HCT116 (cell line): ENCODE measurements at regions not wholly inside any gene's neighbourhood (a gene's known extent, or its start where the extent isn't known, plus 50 kb on each side); places are given as distances from the start of the nearest gene placed in this dataset.

Experiments
- ATAC-seq: fragments of 200-7000 bp; cut with Tn5 transposase; 2 replicates; pipeline ENCODE4 v1.9.1; 2020; ENCODE audit warnings: mild to moderate bottlenecking, moderate library complexity
- BruUV-seq: library from RNA; stranded (reverse); fragments of 400-500 nt; replicated peaks from 2 replicates; lab custom pipeline; 2021; lab: Mats Ljungman, UMichigan
- CTCF ChIA-PET: fragments of 300-600 bp; sonication (Branson Sonifier 250); formaldehyde crosslinking; loops from one replicate; lab custom pipeline; 2021; ENCODE audit warnings: antibody characterized with exemption; lab: Charles Lee
- POLR2A ChIA-PET: fragments of 300-600, 350-600 bp; sonication (Branson Sonifier 250); formaldehyde crosslinking; loops from one replicate; lab custom pipeline; 2021; ENCODE audit warnings: antibody characterized with exemption; lab: Charles Lee
- RAD21 ChIA-PET, 2 experiments: fragments of 300-600 bp; sonication (Branson Sonifier 250); formaldehyde crosslinking; loops; one replicate each; lab custom pipeline; 2023; ENCODE audit warnings: low total read pairs in 2 of 2; ENCODE audit not compliant: uncharacterized antibody in 2 of 2, unreplicated experiment in 2 of 2, low non-redundant PET in 1 of 2; lab: Charles Lee
- DNase-seq: peaks from one replicate; pipeline ENCODE4 v3.0.0-alpha.2; 2010; ENCODE audit warnings: low read depth, low spot score
- H2AFZ ChIP-seq: fragments of 200-600 bp; shearing (Covaris generic), sonication (generic); 2 replicates; pipeline ENCODE4 v1.6.1; 2017; ENCODE audit warnings: low read depth, mixed run types, mixed read lengths, antibody characterized with exemption, low read length; ENCODE audit not compliant: poor library complexity, severe bottlenecking
- H3K27ac ChIP-seq: 2 replicates; pipeline ENCODE4 v1.5.1; 2012; ENCODE audit warnings: low read depth, low read length
- H3K27me3 ChIP-seq: fragments of 200-600 bp; sonication (generic); 2 replicates; pipeline ENCODE4 v1.6.1; 2016; ENCODE audit warnings: mixed run types, low read length, mixed read lengths; ENCODE audit not compliant: insufficient read depth
- H3K36me3 ChIP-seq, 2 experiments: fragments of 200-500 bp in 1 of 2; fragments of 200-600 bp in 1 of 2; sonication (Bioruptor generic) in 1 of 2; sonication (generic) in 1 of 2; 2 replicates each; pipeline versions ENCODE4 v1.5.1 to v1.6.1; 2014 to 2016; ENCODE audit warnings: low read length in 2 of 2, inconsistent platforms in 1 of 2, mixed read lengths in 1 of 2, mixed run types in 1 of 2; ENCODE audit not compliant: insufficient read depth in 2 of 2, control insufficient read depth in 1 of 2
- H3K4me1 ChIP-seq, 2 experiments: fragments of 200-600 bp in 1 of 2; sonication (generic) in 1 of 2; 2 replicates each; pipeline versions ENCODE4 v1.5.1 to v1.6.1; 2012 to 2017; ENCODE audit warnings: low read length in 2 of 2, inconsistent platforms in 1 of 2, mild to moderate bottlenecking in 1 of 2, mixed read lengths in 1 of 2, mixed run types in 1 of 2, moderate library complexity in 1 of 2; ENCODE audit not compliant: insufficient read depth in 2 of 2, control insufficient read depth in 1 of 2
- H3K4me2 ChIP-seq: fragments of 200-600 bp; sonication (generic); 2 replicates; pipeline ENCODE4 v1.6.1; 2017; ENCODE audit warnings: mixed run types, low read length, mixed read lengths
- H3K4me3 ChIP-seq, 2 experiments: fragments of 200-600 bp in 1 of 2; sonication (generic) in 1 of 2; replicated peaks in 1 of 2; 2 replicates each; pipeline ENCODE4 v1.5.1; 2011 to 2016; ENCODE audit warnings: low read length in 2 of 2, control low read depth in 1 of 2, low read depth in 1 of 2, mild to moderate bottlenecking in 1 of 2, mixed read lengths in 1 of 2, mixed run types in 1 of 2
- H3K79me2 ChIP-seq: fragments of 200-600 bp; sonication (generic); 2 replicates; pipeline ENCODE4 v1.6.1; 2017; ENCODE audit warnings: mild to moderate bottlenecking, mixed run types, low read length, moderate library complexity, mixed read lengths; ENCODE audit not compliant: insufficient read depth
- H3K9ac ChIP-seq: fragments of 200-600 bp; sonication (generic); 2 replicates; pipeline ENCODE4 v1.6.1; 2016; ENCODE audit warnings: low read length, mixed read lengths
- H3K9me2 ChIP-seq: fragments of 200-600 bp; sonication (generic), shearing (Covaris generic); 2 replicates; pipeline ENCODE4 v1.6.1; 2017; ENCODE audit warnings: mixed run types, mild to moderate bottlenecking, moderate library complexity; ENCODE audit not compliant: insufficient read depth
- H3K9me3 ChIP-seq, 2 experiments: fragments of 200-500 bp in 1 of 2; fragments of 200-600 bp in 1 of 2; sonication (Bioruptor generic) in 1 of 2; sonication (generic) in 1 of 2; 2 replicates each; pipeline ENCODE4 v1.6.1; 2014 to 2017; ENCODE audit warnings: low read length in 2 of 2, mixed read lengths in 2 of 2, inconsistent platforms in 1 of 2, low read depth in 1 of 2, mild to moderate bottlenecking in 1 of 2, mixed run types in 1 of 2, moderate library complexity in 1 of 2; ENCODE audit not compliant: control insufficient read depth in 1 of 2, insufficient read depth in 1 of 2
- H4K20me1 ChIP-seq: fragments of 200-600 bp; sonication (generic), shearing (Covaris generic); 2 replicates; pipeline ENCODE4 v1.6.1; 2017; ENCODE audit warnings: mixed run types, mild to moderate bottlenecking, moderate library complexity; ENCODE audit not compliant: insufficient read depth
- CBX3 ChIP-seq: IDR thresholded peaks from 2 replicates; pipeline ENCODE4 v1.6.1; 2012; ENCODE audit warnings: low read depth
- CTCF ChIP-seq, 3 experiments: fragments of 200-600 bp in 1 of 3; sonication (generic) in 1 of 3; IDR thresholded peaks in 2 of 3; conservative IDR thresholded peaks in 1 of 3; 2 replicates each; pipeline ENCODE4 v1.5.1; 2012 to 2017; ENCODE audit warnings: low read depth in 2 of 3, low read length in 2 of 3, antibody characterized with exemption in 1 of 3, borderline replicate concordance in 1 of 3, control low read depth in 1 of 3, mild to moderate bottlenecking in 1 of 3, mixed read lengths in 1 of 3, mixed run types in 1 of 3, moderate library complexity in 1 of 3; ENCODE audit not compliant: insufficient read depth in 1 of 3
- ELF1 ChIP-seq: IDR thresholded peaks from 2 replicates; pipeline ENCODE4 v1.6.1; 2012; ENCODE audit warnings: low read depth, borderline replicate concordance
- FOSL1 ChIP-seq: IDR thresholded peaks from 2 replicates; pipeline ENCODE4 v1.6.1; 2012; ENCODE audit warnings: low read depth
- MAX ChIP-seq: IDR thresholded peaks from 2 replicates; pipeline ENCODE4 v1.6.1; 2012
- RAD21 ChIP-seq: IDR thresholded peaks from 2 replicates; pipeline ENCODE4 v1.6.1; 2012; ENCODE audit warnings: low read depth, mild to moderate bottlenecking
- SIN3A ChIP-seq: IDR thresholded peaks from 2 replicates; pipeline ENCODE4 v1.6.1; 2012; ENCODE audit warnings: low read depth
- SRF ChIP-seq: IDR thresholded peaks from 2 replicates; pipeline ENCODE4 v1.6.1; 2012; ENCODE audit warnings: low read depth
- TCF7L2 ChIP-seq: IDR thresholded peaks from 2 replicates; pipeline ENCODE4 v1.7.0; 2011; ENCODE audit warnings: borderline replicate concordance, inconsistent platforms; ENCODE audit not compliant: insufficient read depth, insufficient read length; ENCODE audit errors: extremely low read depth
- ZNF274 ChIP-seq: fragments of 200-500 bp; sonication (Bioruptor generic); IDR thresholded peaks from 2 replicates; pipeline ENCODE4 v1.6.1; 2014; ENCODE audit warnings: mild to moderate bottlenecking, low read depth, low read length, inconsistent platforms
- intact Hi-C: fragments of 100-400 bp; cut with micrococcal nuclease; formaldehyde crosslinking; loops from 2 replicates; pipeline ENCODE4 v1.10.0; 2022

GRCh38 chr9:88782931-88783710 lies 208.1 kb upstream of the S1PR3 start:
- no peak overlapping the region for H3K4me2 ChIP-seq
- H3K4me3 ChIP-seq = no peak overlapping the region
- H4K20me1 ChIP-seq = no peaks in the 10 kb centered on the region
- no peaks in the 10 kb centered on the region for H3K27me3 ChIP-seq
- no peaks in the 10 kb centered on the region for H3K4me1 ChIP-seq
- intact Hi-C loops = no loop called here
- H3K36me3 ChIP-seq = no peaks in the 10 kb centered on the region
- POLR2A ChIA-PET = no interaction called here
- CTCF ChIA-PET = no interaction called here
- ATAC-seq = no peak
- BruUV-seq = no TSS peak
- H2AFZ ChIP-seq = no peak overlapping the region
- TF ChIP-seq MAX (no peak), SIN3A (no peak), CTCF (IDR thresholded peaks at IDR 0.05 in 2 of 3, conservative IDR thresholded peaks at IDR 0.05 in 1 of 3; ENCODE audit: borderline replicate concordance in 1 of 3, insufficient read depth in 1 of 3, low read depth in 2 of 3, low read length in 2 of 3) (no peak), RAD21 (no peak), FOSL1 (no peak), CBX3 (no peak), ELF1 (no peak), ZNF274 (no peak), TCF7L2 (no peak), SRF (no peak)
- TF ChIP-seq, all 23 proteins: peak for 0
- DNase-seq = no peak
- Histone ChIP-seq H3K9me3 (no peaks in the 10 kb centered on the region), H3K79me2 (no peaks in the 10 kb centered on the region), H3K9ac (no peak overlapping the region), H3K27ac (no peak overlapping the region), H3K9me2 (no peaks in the 10 kb centered on the region)
- RAD21 ChIA-PET = no interaction called here
